A549 (cell line): ENCODE measurements at regions not wholly inside any gene's neighbourhood (a gene's known extent, or its start where the extent isn't known, plus 50 kb on each side); places are given as distances from the start of the nearest gene placed in this dataset.

Experiments used
- JUN ChIP-seq, 2 experiments: fragments of >200 bp; sonication (Bioruptor Twin); formaldehyde crosslinking; IDR thresholded peaks; 2 replicates in 1 of 2; 3 replicates in 1 of 2; pipeline ENCODE4 v1.6.1; 2016 to 2017
- KDM1A ChIP-seq: fragments of 200-600 bp; sonication (generic); IDR thresholded peaks from 2 replicates; pipeline ENCODE4 v1.6.1; 2016; ENCODE audit warnings: low read depth, mild to moderate bottlenecking
- POLR2A ChIP-seq: IDR thresholded peaks from 2 replicates; pipeline ENCODE4 v1.6.1; 2012; ENCODE audit warnings: mild to moderate bottlenecking, low read length
- SMC3 ChIP-seq: fragments of >200 bp; sonication (Bioruptor Twin); formaldehyde crosslinking; IDR thresholded peaks from 3 replicates; pipeline ENCODE4 v1.6.1; 2018; ENCODE audit warnings: inconsistent platforms
- TF ChIP-seq, protein P1 (sequence below): fragments of >200 bp; sonication (Bioruptor Twin); formaldehyde crosslinking; IDR thresholded peaks from 3 replicates; pipeline ENCODE4 v1.5.1; 2016

- no peak for TF ChIP-seq POLR2A
- TF ChIP-seq, protein P1, sequence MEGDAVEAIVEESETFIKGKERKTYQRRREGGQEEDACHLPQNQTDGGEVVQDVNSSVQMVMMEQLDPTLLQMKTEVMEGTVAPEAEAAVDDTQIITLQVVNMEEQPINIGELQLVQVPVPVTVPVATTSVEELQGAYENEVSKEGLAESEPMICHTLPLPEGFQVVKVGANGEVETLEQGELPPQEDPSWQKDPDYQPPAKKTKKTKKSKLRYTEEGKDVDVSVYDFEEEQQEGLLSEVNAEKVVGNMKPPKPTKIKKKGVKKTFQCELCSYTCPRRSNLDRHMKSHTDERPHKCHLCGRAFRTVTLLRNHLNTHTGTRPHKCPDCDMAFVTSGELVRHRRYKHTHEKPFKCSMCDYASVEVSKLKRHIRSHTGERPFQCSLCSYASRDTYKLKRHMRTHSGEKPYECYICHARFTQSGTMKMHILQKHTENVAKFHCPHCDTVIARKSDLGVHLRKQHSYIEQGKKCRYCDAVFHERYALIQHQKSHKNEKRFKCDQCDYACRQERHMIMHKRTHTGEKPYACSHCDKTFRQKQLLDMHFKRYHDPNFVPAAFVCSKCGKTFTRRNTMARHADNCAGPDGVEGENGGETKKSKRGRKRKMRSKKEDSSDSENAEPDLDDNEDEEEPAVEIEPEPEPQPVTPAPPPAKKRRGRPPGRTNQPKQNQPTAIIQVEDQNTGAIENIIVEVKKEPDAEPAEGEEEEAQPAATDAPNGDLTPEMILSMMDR, result no peak
- TF ChIP-seq SMC3, result no peak
- no peak for TF ChIP-seq KDM1A
- TF ChIP-seq JUN (IDR thresholded peaks at IDR 0.05), result no peak
Measured at GRCh38 chr14:38623661-38624060, 367.8 kb upstream of the CLEC14A start.
